ENCODE measurements at regions not wholly inside any gene's neighbourhood (a gene's known extent, or its start where the extent isn't known, plus 50 kb on each side); places are given as distances from the start of the nearest gene placed in this dataset.

DNA sequence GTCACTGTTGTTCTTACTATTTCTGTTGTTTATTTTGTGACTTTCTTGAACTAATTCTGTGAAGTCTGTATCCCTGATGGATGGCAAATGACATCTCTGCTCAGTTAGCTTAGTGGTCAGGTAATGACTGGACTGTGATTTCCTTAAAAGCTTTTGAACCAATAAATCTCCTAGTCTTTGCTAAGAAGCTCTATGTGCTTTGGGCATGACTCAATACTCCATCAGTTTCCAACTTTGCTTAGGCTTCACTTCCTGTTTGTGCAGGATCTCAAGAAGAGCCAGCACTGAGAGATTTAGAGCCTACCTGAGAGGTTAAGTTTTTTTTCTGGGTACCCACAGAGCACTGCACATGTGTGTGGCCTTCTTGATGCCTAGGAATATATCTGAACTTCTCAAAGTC lies 329.7 kb upstream of the HTR2A start:
- DNase-seq: no peak
- no peak overlapping the region for H2BK120ac ChIP-seq (ENCODE audit: low read depth, low read length, poor library complexity, severe bottlenecking)

More for the DNA sequence above, 329.7 kb upstream of the HTR2A start:
- H3K4ac ChIP-seq (ENCODE audit: low read depth, low read length): no peak overlapping the region
- no peaks in the 10 kb centered on the region for H4K20me1 ChIP-seq (ENCODE audit: control insufficient read depth, insufficient read depth, insufficient read length)
- H3K18ac ChIP-seq (ENCODE audit: insufficient read length, low read depth, low read length): no peak overlapping the region
- no peak overlapping the region for H3K14ac ChIP-seq (ENCODE audit: insufficient read depth, low read length)
- no peak overlapping the region for H3K56ac ChIP-seq (ENCODE audit: insufficient read length, low read depth, low read length)
- Mint-ChIP-seq H3K4me1 (no peaks in the 10 kb centered on the region), H3K9me3 (peaks cover 12 to 23% of the 10 kb centered on the region in 2 experiments), H3K36me3 (ENCODE audit: insufficient read depth in 1 of 3, low read depth in 3 of 3) (peaks cover 0 to 9% (median 5%) of the 10 kb centered on the region in 3 experiments; a peak in 4 of 7 replicates), H3K27ac (no peak overlapping the region), H3K4me3 (no peak overlapping the region), H3K27me3 (ENCODE audit: low read depth) (no peaks in the 10 kb centered on the region)
- H2BK15ac ChIP-seq (ENCODE audit: low read depth, low read length): no peak overlapping the region
- H3K27ac ChIP-seq (ENCODE audit: insufficient read length, low read depth, low read length): no peak overlapping the region
- H4K91ac ChIP-seq (ENCODE audit: insufficient read length, low read depth, low read length): no peak overlapping the region
- H3K79me1 ChIP-seq (ENCODE audit: insufficient read depth, low read depth, low read length, poor library complexity, severe bottlenecking): no peaks in the 10 kb centered on the region
- no peak overlapping the region for H4K8ac ChIP-seq (replicated peaks; ENCODE audit: insufficient read length, low read depth, low read length)
- no peak overlapping the region for H3K23ac ChIP-seq (ENCODE audit: insufficient read length, low read depth, low read length)
- no peaks in the 10 kb centered on the region for H3K27me3 ChIP-seq (ENCODE audit: insufficient read depth, low read length)
- H2BK20ac ChIP-seq (ENCODE audit: low read depth, low read length, poor library complexity, severe bottlenecking): no peak overlapping the region
- no peak overlapping the region for H2AK5ac ChIP-seq (ENCODE audit: insufficient read length, low read length)
- no peaks in the 10 kb centered on the region for H3K4me1 ChIP-seq (ENCODE audit: insufficient read depth, low read length)
- TF ChIP-seq CTCF (conservative IDR thresholded peaks at IDR 0.05): no peak
- no peak overlapping the region for H3K9ac ChIP-seq (ENCODE audit: extremely low read depth, insufficient read length, low read length)
- no peaks in the 10 kb centered on the region for H3K9me3 ChIP-seq (ENCODE audit: control insufficient read depth, low read depth, low read length)
- no peak overlapping the region for H3K4me2 ChIP-seq (ENCODE audit: insufficient read depth, insufficient read length, low read length)
- no peaks in the 10 kb centered on the region for H3K79me2 ChIP-seq (ENCODE audit: insufficient read depth, low read length)
- H2BK12ac ChIP-seq (ENCODE audit: insufficient read length, low read depth, low read length): no peak overlapping the region
- no peak overlapping the region for H2AFZ ChIP-seq (ENCODE audit: low read length)
- H3T11ph ChIP-seq (ENCODE audit: low read length): no peak overlapping the region
- no peak overlapping the region for H4K5ac ChIP-seq (ENCODE audit: insufficient read length, low read depth, low read length)
- H2BK5ac ChIP-seq (ENCODE audit: insufficient read length, low read length): no peak overlapping the region
- H3K23me2 ChIP-seq (ENCODE audit: insufficient read length, low read depth, low read length, poor library complexity, severe bottlenecking): no peaks in the 10 kb centered on the region

Measured in H9 (cell line).